ENCODE measurements at regions not wholly inside any gene's neighbourhood (a gene's known extent, or its start where the extent isn't known, plus 50 kb on each side); places are given as distances from the start of the nearest gene placed in this dataset.
A peak's percentile ranks its signal among the peaks of the same experiment; 100 is the strongest.

- no peak for DNase-seq (ENCODE audit: low read depth in 2 of 2)
Measured at GRCh38 chr14:38901791-38902190, 201.2 kb downstream of the SEC23A start.

DNA sequence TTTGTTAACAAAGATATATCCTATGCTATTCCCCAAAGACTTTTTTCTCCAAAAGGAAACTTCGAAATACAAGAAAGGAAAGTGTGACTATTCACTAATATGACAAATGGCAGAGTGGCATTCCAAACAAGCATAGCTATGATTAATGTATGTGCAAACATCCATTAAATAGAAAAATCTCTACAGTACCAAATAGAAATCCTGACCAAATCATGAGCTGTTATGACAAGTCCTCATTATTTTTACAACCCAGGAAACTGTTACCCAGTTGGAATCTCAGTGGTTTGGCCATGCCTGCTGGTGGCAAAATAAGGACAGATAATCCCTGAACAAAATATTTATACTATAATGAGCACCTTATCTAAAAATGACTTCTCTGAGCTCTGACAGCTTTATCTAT lies 202.1 kb downstream of the SEC23A start:
- no peak for DNase-seq (ENCODE audit: low read depth in 2 of 2)

DNA sequence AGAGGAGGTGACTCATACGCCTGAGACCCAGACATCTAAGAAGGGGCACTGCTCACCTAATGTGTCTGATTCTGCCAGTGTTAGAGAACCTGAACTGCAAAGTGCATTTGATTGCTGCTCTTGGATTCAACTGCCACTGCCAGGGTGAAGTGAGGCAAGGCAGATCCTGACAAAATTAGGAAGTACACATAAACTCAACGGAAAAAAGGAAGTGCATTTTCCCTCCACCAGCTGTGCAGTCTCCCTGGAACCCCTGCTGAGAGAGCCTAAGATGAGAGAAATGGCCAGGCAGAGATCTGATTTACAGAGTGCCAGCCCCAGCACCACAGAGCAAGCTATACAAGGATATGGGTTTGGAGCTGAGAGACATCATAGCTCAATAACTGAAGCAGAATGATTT lies 215.3 kb downstream of the SEC23A start:
- no peak for DNase-seq (ENCODE audit: low read depth in 2 of 2)

DNA sequence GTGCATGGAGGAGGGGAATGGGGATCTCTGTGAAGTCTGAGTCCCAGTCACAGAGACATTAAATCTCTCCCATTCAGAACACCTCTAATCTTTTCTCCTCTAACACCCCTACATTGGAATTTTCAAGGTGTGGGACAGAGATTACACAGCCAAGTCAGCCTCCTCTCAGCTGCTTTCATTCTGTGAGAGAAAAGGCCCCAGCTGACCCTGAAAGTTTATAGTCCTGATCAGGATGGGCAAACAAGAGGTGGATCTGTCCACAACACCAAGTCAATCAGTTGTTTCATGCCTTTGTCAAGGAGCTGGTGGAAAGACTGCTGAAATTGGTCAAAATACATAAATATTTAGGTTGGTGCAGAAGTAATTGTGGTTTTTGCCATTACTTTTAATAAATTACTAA lies 218.9 kb downstream of the SEC23A start:
- DNase-seq (ENCODE audit: low read depth in 2 of 2), result no peak

DNA sequence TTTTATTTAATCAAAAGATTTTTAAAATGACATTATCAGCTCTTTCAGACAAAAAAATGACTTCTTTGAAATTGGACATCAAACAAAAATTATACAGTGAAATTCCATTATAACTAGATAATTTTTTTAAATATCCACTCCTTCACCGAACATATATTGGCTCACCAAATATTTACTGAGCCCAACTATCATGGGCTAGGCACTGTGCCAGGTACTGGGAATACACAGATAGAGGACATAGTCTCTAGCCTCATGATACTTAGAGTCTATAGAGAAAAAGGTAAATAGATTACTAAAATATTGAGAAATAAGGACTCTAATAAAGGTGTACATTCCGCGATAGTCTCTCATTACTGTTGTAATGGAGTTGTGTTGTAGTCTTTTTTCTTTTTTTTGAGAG lies 219.9 kb downstream of the SEC23A start:
- DNase-seq (ENCODE audit: low read depth in 2 of 2), result no peak

GRCh38 chr14:38882533-38882932 lies 220.5 kb downstream of the SEC23A start:
- no peak for DNase-seq (ENCODE audit: low read depth in 2 of 2)

DNA sequence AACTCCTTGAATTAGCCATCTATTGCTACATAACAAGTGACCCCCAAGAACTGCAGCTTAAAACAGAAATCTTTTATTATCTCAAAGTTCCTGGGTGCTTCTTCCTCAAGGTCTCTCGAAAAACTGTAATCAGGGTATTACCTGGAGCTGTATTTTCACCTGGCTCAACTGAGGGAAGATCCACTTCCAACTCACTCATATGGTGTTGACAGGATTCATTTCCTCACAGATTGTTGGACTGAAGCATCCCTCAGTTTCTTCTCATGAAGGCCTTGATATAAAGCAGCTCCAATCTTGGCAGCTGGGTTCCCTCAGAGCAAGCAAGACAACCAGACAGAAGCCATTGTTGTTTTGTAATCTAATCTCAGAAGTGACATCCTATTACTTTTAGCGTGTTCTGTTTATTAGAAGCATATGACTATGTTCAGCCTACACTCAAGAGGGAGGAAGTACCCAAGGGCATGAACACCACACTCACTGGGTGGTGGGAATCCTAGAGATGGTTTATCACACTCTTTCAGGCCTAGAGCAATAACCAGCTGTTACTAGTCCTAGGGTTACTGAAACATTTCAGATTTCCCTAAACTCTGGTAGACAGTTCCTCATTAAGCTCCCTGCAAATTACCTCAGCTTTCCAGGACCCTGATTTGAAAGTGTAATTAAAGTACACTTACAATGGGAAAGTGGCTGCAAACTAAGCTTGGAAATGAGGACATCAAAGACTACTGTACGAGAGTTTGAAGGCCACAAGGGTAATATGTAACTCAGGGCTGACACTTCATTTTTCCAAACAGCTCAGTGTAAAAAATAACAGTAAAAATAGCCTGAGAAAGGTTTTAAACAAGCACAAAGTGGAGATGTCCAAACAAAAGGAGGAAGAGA lies 222.2 kb downstream of the SEC23A start:
- DNase-seq (ENCODE audit: low read depth in 2 of 2), result no peak

GRCh38 chr14:38877744-38878388 lies 225.2 kb downstream of the SEC23A start:
- DNase-seq (ENCODE audit: low read depth in 2 of 2), result no peak

DNA sequence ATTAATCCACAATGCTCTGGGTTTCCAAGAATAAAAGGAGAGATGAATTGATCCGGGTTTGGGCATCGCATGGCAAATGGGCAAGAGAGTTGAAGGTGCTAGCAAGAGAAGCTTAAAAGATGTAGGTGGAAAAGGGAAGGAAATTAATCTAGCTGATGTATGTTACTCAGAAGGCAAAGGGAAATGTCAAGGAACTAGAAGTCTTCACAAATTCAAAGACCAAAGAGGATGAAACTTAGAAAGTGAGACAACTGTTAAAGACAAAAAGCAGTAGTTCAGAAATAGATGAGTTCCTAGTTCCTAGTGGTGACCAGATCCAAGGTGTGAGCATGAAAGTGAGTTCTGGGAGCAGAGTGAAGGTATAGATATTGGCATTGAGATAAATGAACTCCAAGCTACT lies 228.3 kb downstream of the SEC23A start:
- no peak for DNase-seq (ENCODE audit: low read depth in 2 of 2)

- DNase-seq (ENCODE audit: low read depth in 2 of 2), result no peak
Measured at GRCh38 chr14:38873941-38874612, 229.0 kb downstream of the SEC23A start.

DNA sequence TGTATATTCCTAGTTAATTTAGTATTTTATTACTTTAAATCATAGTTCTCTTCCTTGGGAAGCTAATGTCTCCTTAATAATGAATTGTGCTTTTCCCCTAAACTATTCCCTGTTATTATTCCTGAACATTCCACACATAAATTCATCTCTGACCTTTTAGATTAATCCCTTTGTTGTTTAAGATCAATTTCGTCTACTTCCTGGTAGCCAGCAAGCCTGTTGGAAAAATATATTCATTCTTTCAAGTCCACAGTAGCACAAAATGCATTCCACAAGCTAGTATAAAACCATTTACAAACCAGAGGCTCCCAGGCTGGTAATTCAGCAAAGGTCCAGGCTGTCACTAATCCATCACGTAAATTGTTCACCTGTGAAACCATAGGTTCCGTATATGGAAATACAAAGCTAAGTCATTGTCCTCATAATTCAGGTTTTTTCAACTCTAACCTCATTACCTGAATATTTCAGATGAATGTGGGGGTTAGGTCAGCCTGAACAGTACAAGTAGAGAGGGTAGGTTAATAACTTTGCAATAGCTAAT lies 232.7 kb downstream of the SEC23A start:
- DNase-seq (ENCODE audit: low read depth in 2 of 2), result no peak

GRCh38 chr14:38868399-38869290 lies 234.4 kb downstream of the SEC23A start:
- DNase-seq (ENCODE audit: low read depth in 2 of 2), result no peak

GRCh38 chr14:38867561-38868150 lies 235.4 kb downstream of the SEC23A start:
- DNase-seq (ENCODE audit: low read depth in 2 of 2), result peak in 1 of 2 donors; percentile 12

DNA sequence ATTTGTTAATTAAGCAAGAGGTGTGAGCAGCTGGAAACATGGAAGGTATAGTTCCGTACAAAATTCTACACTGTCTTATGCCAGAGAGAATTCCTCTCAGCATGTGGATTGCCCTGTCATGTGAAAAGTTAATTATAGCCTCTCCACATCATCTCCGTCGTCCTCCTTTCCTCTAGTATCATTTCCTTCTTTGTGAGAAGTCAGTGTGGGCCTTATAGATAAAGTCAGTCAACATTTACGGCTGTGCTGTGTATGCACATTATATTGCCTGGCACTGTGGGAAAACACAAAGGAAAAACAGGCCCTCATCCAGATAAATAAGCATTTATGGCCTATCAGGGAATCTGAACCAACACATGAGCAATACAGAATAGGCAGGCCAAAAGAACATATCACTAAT lies 236.6 kb downstream of the SEC23A start:
- no peak for DNase-seq (ENCODE audit: low read depth in 2 of 2)

DNA sequence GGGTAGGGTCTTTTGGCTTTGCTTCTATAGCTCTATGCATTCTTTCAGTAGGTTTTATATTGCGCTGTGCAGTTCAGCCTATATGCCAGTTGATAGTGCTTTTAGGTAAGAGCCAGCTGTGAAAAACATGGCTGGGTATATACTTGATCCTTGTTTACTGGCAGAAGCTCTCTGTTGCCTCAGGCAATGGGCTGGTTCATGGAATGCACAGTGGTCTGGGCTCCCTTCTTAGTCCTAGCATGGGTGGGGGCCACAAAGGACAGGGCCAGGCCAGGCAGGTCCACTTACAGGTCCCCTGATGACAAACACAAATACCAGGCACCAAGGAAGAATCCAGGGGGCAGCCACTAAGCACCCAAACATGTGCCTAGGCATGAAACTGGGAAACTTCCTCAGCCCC lies 240.7 kb downstream of the SEC23A start:
- DNase-seq (ENCODE audit: low read depth in 2 of 2), result no peak

- DNase-seq (ENCODE audit: low read depth in 2 of 2), result no peak
Measured at GRCh38 chr14:38860530-38860929, 242.5 kb downstream of the SEC23A start.

DNA sequence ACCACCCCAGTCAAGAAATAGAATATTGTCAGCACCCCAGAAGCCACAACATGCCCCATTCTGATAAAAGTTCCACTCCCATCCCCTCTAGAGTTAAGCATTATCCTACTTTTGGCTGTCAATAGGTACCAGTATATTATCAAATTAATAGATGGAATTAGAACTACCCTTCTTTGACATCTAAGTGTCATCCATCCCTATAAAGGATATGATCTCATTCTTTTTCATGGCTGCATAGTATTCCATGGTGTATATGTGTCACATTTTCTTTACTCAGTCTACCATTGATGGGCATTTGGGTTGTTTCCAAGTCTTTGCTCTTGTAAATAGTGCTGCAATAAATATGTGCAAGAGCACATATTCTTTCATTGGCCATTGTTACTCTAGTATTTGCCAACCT lies 246.2 kb downstream of the SEC23A start:
- no peak for DNase-seq (ENCODE audit: low read depth in 2 of 2)

GRCh38 chr14:38855513-38855912 lies 247.5 kb downstream of the SEC23A start:
- no peak for DNase-seq (ENCODE audit: low read depth in 2 of 2)

- no peak for DNase-seq (ENCODE audit: low read depth in 2 of 2)
Measured at GRCh38 chr14:38851111-38851510, 251.9 kb downstream of the SEC23A start.

DNA sequence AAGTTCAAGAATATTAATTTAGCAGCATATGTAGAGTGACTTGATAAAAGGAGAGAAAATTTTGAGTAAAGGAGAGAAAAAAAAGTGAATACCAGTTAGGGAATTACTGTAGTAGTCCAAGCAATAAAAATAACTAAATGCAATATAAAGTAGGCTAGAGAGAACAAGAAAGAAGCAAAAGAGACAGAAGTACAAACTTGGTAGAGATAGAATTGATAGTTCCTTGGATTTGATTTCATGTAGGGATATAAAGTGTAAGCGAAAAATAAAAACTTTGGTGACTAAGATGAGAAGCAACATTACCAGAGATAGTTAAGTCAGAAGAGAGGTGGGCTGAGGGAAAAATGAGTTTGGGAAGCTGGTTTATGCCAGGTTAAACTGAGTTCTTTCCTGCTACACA lies 252.4 kb downstream of the SEC23A start:
- no peak for DNase-seq (ENCODE audit: low read depth in 2 of 2)

Data from stimulated activated CD8-positive, alpha-beta memory T cell treated with anti-CD3 and anti-CD28 coated beads, Interleukin-7, amount 100 ng/mL, for 1 hour (primary cell).